ENCODE measurements at regions not wholly inside any gene's neighbourhood (a gene's known extent, or its start where the extent isn't known, plus 50 kb on each side); places are given as distances from the start of the nearest gene placed in this dataset.

DNA sequence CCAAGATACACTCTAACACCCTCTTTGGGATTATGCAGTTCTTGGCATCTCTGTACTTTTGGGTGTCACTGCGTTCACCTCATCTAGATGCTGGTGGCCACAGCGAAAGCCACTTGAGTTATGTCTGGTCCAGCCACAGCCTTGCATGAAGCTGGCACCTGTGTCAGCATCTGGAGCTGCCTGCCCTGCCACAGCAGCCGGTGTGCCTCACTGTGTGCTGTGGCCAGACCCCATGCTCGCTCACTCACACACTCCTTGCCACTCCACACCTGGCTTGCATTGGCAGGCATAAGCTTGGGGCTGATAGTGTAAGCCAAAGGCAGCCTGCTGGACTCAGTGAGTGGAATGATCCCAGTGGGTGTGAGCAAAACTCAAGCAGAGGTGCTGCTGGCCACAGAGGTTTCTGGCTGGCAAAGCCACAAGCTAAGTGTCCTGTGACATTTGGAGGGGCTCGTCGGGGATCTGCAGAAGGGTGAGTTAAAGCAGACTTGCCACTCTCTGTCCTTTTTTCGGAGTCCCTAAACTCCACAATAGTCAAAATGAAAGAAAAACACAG lies 442.7 kb upstream of the CDH8 start:
- DNase-seq (ENCODE audit: low read depth in 4 of 4, low spot score in 3 of 4): no peak

DNA sequence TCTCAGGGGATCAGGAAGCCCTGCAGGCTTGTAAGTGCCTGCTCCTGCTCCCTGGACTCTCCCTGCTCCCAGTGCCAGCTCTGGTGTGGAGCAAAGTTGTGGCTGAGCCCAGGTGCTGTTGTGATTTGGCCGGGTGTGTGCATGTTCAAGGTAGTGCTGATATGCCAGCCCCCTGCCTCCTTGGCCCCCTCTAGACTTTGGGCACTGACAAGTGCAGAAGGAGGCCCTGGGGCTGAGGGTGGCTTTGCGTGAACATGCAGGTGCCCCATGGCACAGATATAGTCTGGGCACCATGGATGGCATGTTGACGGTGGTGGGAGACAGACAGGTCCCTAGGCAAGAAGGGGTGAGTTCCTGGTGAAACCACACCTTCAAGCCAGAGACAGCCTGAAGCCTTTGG lies 441.6 kb upstream of the CDH8 start:
- DNase-seq (ENCODE audit: low read depth in 4 of 4, low spot score in 3 of 4): no peak

DNA sequence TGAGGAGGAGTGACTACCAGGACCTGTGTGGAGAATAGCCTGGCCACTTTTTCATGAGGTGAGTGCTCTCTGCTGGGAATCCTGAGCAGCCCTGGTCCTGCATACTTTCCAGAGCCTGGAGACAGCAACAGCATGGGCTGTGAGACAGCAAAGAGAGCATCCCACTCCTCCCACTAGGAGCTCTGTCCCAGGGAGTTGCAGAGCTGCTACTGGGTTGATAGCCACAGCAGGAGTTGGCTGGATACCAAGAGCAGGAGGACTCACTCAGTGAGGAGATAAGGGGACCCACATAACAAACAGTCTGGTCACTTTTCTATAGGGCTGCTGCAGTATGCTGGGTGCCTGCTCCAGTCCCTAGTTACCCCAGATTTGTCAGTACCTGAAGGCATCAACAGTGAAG lies 439.3 kb upstream of the CDH8 start:
- DNase-seq (ENCODE audit: low read depth in 4 of 4, low spot score in 3 of 4): no peak

DNA sequence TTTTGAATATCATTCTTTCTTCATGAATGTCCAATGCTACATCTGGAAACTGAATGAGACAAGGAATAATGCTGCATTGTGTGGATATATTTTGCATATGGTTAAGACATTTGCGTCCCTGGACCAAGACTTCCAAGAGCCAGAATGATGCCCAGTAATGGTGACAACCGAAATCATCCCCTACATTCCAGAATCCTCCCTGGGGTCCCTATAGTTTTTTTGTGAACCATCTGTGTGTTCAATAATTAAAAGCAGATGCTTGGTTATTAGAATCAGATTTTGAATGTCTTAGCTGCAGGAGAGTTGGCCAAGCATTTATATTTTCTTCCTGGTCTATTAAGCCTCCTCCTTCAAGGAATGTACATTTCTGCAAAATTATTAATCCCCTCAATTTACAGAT lies 426.7 kb upstream of the CDH8 start:
- DNase-seq (ENCODE audit: low read depth in 4 of 4, low spot score in 3 of 4): no peak

DNA sequence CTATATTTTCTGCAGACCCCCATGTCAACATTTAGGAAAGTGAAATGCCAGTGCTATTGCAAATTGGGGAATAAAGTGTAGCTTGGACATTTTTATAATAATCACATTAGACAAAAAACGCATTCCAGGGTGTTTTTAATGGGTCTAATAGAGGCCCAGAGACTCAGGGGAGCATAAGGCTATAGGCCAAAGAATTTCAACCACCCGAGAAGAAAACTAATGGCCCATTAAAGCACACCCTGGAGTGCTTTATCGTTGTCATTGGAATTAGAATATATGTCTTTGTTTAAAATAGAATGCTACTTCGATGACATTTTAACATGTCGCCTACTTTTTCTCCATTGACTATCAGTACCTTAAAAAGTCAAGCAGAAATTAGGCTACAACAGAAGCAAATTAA lies 414.1 kb upstream of the CDH8 start:
- no peak for DNase-seq (ENCODE audit: low read depth in 4 of 4, low spot score in 3 of 4)

DNA sequence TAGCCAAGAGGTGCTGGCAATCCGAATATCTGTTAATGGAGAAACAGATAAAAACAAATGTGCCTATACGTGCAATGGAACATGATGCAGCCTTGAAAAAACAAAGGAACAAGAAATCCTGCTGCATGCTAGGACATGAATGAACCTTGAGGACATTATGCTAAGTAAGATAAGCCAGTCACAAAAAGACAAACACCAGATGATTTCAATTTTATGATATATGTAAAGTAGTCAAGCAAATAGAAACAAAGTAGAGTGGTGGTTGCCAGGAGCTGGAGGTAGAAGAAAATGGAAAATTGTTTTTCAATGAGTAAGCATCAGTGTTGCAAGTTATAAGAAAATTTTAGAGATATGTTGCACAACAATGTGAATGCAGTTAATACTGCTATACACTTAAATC lies 409.7 kb upstream of the CDH8 start:
- DNase-seq (ENCODE audit: low read depth in 4 of 4, low spot score in 3 of 4): no peak

DNA sequence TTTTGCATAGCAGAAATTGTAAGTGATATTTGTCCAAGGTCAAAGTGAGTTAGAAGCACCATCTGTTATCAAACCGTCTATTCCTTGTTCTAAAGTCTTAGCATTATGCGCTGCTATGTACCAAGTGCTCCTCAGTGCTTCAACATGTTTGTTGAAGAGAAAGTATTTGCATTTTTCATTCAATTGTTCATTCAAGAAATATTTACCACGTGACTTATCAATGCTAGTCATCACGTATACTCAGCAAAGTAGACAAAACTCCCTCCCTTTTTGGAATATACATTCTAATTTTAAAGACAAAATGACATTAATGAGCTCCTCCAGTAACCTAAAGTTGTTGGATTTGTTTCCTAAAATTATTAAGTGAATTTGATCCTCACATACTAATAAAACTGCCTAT lies 388.0 kb upstream of the CDH8 start:
- DNase-seq (ENCODE audit: low read depth in 4 of 4, low spot score in 3 of 4): no peak

DNA sequence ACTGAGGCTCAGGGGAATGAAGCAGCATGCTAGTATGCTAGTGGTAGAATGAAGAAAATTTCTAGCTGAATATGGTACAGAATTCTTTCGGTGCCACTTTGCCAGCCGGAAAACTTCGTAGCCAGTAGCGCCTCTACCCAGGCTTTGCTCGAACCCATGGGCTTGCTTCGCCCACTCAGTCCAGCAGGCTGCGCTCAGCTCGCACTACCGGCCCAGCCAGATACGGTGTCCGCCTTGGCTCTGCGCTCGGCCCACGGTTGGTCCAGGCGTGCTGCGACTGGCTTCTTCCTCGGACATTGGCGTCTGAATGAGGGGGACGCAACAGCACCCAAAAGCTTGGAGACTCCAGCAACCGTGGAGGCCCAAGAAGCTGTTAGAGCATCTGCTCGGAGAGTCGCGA lies 372.5 kb upstream of the CDH8 start:
- DNase-seq (ENCODE audit: low read depth in 4 of 4, low spot score in 3 of 4): no peak

DNA sequence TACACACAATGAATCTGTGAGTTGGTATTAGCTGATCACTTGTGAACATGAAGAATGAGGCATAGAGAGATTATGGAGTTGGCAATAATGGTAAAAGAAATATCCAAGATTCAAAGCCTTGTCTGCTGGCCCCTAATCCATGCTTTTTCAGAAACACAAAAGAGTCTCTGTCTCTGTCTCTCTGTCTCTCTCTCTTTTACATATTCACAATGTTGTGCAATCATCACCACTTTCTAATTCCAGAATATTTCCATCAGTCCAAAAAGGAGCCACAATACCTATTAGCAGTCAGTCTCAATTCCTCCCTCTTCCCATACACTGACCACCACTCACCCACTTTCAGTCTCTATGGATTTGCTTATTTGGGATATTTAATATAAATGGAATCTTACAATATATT lies 370.1 kb upstream of the CDH8 start:
- no peak for DNase-seq (ENCODE audit: low read depth in 4 of 4, low spot score in 3 of 4)

DNA sequence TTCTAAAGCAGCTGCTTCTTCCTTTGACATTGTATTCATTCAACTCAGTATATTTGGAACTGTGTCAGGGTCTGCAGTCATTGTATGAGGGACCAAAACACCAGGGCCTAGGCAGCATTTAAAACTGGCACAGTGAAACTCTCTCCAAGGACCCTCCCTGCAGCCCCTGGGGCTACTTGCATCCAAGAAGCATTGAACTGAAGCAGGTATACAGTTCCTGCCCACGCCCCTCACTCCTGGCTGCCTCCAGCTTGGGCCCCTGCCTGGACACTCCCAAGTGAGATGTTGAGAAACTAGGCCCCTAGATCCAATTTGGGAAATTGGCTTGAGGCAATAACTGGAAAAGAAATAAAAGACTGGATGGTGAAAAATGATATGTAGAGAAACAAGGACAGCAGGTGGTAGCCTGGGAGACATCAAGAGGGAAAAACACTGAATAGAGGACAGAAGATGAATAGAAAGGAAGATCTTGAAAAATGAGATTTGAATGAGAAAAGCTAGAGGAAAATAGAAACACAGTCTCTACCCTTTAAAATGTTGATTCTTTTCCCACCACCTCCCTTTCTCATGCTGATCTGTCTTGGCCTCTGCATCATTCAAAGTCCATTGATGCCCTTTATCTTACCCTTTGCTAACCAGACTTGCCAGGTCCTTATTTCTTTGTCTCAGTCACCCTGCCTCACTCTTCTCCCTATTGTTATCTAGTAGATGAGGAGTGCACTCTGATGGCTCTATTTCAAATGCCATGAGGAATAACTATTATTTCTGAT lies 368.8 kb upstream of the CDH8 start:
- DNase-seq (ENCODE audit: low read depth in 4 of 4, low spot score in 3 of 4): no peak

DNA sequence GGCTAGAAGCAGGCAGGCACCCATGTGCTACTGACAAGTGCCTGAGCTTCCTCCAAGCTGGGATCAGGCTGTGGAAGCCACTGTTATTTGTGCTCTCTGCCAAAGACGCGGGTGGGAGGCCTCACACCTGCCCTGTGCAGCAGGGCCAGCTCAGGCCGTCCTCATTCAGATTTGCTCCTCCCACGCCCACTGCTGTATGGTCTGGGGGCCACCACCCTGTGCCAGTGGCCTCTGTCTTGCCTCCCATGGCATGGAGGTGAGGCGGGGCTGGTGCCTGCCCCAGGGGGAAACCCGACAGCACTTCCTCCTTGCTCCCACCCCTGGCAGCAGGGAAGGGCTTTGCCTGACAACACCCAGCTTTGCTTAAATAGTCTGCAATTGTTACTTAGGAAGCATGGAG lies 356.5 kb upstream of the CDH8 start:
- no peak for DNase-seq (ENCODE audit: low read depth in 4 of 4, low spot score in 3 of 4)

DNA sequence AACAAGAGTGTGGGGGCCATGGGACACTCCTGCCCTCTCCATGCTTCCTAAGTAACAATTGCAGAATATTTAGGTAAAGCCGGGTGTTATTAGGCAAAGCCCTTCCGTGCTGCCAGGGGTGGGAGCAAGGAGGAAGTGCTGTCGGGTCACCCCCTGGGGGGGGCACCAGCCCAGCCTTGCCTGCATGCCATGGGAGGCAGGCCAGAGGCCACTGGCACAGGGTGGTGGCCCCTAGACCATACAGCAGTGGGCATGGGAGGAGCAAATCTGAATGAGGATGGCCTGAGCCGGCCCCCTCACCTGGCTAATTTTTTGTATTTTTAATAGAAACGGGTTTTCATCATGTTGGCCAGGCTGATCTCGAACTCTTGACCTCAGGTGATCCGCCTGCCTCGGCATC lies 355.7 kb upstream of the CDH8 start:
- no peak for DNase-seq (ENCODE audit: low read depth in 4 of 4, low spot score in 3 of 4)

DNA sequence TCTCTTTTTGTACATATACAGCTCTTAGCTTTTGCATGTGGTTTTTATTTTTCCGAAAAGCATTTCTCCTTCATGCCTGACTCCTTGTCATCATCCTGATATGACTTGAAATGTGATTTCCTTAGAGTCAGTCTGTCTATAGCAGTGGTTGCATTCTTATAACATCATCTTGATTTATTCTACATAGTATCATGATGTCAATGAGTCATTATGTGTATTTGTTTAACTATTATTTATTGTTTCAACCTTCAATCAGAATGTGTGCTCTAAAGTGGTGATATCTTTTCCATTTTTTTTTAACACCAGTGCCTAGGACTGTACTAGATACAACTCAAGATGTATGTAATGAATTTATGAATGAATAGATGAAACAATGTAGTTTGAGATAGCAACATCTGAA lies 354.9 kb upstream of the CDH8 start:
- DNase-seq (ENCODE audit: low read depth in 4 of 4, low spot score in 3 of 4): no peak

DNA sequence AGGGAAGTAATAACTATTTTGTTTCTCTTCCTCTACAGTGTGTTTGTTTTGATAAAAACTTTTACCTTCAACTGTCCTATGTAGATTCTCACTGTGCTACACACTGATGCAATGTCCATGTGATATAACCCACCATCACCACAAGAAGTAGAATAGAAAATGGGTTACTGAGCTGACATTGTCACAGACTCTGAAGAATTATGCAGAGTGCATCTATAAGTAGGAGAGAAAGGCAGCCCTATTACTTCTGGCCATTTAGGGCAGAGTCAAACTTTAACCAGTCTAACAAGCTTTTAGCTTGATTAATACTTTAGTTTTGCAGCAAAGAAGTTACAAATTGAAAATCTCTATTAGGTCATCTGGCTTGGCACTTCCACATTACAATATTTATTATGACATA lies 354.0 kb upstream of the CDH8 start:
- DNase-seq (ENCODE audit: low read depth in 4 of 4, low spot score in 3 of 4): no peak

DNA sequence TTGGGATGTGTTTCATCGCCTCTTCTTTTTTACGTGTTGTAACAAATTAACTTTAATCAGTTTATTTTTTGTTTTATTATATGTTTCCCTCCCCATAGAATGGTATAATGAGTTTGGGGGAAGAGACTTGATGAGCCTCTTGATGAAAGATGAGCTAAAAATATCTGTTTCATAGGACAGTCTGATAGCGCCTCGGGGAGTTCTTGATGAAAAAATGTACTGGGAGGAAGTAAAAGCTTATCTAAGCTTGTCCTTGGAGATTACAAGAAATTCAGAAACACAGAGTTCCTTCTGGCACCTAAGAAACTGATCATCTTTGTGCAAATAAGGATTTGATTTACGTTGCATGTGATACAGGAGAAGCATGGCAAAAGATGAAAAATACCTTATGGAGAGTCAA lies 350.2 kb upstream of the CDH8 start:
- no peak for DNase-seq (ENCODE audit: low read depth in 4 of 4, low spot score in 3 of 4)

DNA sequence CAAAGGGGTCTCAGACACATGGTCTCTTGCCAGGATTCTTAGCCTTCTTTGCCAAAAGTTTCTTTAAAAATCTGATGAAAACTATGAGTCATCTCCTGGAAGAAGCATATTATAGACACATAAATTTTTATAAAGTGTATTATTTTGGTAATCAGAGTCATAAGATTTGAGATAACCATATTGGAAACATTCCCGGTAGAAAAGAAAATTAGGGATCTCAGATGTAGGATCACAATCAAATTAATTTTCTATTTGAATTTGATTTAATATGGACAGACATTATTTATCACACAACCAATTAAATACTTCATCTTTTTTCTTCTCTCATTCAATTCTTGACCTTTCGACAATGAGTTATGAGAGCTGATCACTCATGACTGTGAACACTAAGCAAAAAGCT lies 347.7 kb upstream of the CDH8 start:
- DNase-seq (ENCODE audit: low read depth in 4 of 4, low spot score in 3 of 4): no peak

DNA sequence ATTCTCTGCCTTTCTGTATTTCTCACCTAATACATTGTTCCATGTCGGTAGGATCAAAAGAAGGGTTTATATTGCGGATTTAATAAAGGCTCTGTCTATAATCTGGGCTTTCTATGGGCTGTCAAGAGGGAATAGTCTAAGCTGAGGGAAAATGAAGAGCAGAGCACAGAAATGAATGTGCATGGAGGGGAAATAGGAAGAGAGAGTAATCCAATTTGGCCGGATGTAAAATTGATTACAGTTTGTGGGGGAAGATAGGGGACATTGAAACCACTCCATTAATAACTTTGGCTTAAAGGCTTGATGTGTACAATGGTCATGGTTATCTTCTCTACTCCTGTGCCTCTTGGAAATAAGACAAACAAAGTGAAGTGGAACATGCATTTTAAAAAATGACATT lies 334.2 kb upstream of the CDH8 start:
- no peak for DNase-seq (ENCODE audit: low read depth in 4 of 4, low spot score in 3 of 4)

DNA sequence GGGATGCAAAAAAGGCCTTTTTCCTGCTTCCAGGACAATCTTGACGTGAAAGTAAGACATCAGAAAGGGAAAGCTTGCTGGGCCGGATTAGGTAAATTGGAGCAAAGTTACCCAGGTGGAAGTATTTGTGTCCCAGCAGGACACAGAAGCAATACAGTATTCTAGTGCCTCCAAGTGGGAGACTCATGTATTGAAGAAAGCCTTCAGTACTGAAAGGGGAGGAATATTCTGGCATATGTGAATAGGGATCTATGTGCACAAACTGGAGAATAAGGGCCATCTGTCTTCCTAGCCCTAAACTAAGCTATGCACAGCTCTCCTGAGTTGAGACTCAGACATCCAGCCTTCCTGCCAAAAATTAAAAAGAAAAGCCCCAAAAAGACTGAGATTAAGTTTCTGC lies 327.3 kb upstream of the CDH8 start:
- DNase-seq (ENCODE audit: low read depth in 4 of 4, low spot score in 3 of 4): no peak

DNA sequence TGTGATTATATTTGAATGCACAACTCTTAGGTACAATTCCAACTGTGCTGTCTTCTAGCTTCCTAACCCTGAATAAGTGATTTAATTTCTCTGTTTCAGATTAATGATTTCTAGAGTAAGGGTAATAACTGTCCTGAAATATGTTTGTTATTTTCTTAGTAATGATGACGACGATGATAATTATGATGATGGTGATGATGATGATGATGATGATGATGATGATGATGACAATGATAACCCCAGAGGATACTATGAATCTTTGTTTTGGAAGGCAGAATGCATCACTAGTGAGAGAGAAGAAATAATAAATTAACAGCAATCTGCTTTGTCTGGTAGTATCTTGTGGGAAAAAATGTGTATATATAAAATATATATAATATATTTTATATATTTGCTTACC lies 317.1 kb upstream of the CDH8 start:
- no peak for DNase-seq (ENCODE audit: low read depth in 4 of 4, low spot score in 3 of 4)

DNA sequence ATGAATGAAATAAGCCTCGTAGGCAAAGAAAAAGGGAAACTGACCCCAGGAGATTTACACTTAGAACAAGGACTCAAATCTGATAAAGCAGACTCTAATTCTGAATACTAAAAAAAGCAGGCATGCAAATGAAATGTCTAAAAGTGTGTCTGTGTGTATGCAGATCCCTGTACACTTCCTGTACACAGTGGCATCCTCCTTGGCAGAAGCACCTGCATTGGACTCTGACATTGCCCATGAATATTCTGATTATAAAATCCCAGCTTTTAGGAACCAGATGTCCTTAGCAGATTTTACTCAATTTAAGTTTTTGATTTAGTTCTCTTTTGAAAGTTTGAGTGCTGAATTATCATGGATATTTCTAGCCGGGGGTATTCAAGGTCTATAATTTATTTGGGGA lies 306.0 kb upstream of the CDH8 start:
- no peak for DNase-seq (ENCODE audit: low read depth in 4 of 4, low spot score in 3 of 4)

DNA sequence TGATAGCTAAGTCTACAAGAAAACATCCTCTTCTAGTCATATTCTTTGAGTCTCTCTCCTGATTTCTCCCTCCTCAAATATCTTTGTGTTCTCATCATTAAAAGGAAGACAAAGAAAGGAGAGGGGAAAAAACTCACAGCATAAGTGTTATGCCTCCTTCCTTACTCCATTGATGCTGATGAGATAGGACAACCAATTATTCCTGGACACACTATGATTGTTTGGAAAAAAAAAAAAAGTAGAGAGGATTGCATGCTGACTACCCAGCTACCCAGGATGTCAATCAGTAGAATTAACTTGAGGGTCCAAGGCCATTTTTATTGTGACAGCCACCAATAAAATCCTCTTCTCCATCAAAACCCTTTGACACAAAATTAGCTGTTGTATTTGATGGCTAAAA lies 299.1 kb upstream of the CDH8 start:
- no peak for DNase-seq (ENCODE audit: low read depth in 4 of 4, low spot score in 3 of 4)

DNA sequence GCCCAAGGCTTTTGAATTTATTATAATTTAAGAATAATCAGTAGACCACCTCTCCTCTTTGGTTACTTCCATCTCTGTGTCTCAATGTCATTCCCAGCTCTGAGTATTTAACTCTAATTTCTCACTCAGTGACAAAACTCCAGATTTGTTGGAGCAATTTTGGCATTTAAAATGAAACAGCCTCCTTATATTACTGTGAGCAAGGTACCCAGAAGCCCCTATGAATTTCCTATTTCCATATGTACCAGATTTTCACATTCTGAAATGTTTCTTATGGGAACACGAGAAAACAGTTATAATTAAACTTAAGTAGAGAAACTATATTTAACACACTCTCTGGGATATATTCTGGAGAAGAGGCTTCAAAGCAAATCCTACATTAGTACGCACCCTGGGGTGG lies 285.4 kb upstream of the CDH8 start:
- DNase-seq (ENCODE audit: low read depth in 4 of 4, low spot score in 3 of 4): no peak

DNA sequence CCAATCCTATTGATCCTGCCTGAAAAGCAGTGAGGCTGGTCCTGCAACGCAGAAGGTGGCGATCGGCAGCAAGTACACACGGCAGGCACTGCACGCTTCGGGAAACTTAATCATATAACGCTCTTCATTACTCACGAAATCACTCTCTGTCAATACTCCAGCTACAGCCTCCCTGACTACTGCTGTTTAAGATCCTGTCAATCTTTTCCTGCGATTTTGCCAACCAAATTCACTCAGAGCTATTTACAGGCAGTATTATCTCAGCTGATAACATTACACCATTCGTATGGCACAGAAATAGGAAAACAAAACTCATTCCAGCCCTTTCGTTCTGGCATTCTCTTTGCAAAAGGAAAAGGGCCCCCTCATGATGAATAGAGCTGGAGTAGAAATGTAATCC lies 262.4 kb upstream of the CDH8 start:
- no peak for DNase-seq (ENCODE audit: low read depth in 4 of 4, low spot score in 3 of 4)

Measured in right renal pelvis (tissue), 4 donors.